ENCODE measurements at regions not wholly inside any gene's neighbourhood (a gene's known extent, or its start where the extent isn't known, plus 50 kb on each side); places are given as distances from the start of the nearest gene placed in this dataset.

DNA sequence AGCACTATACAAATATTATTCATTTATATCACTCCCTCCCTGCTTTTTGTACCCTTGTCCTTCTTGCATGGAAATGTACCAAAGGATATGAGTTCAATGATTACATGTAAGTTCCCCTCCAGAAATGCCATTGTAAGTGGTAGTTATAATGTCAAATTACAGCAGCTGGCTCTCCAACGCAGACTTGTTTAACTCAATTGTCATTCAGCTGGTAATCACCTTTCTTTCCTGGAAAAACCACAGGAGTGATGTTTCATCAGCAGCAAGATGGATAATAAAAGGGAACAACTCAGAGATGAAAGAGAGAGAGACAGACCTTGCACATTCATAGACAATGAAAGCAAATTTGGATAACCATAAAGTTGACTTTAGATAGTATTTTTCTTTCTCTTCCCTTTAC lies 578.6 kb upstream of the PBX1 start:
- Histone ChIP-seq H3K4me1 (ENCODE audit: control insufficient read depth in 2 of 3, insufficient read depth in 2 of 3, low read depth in 1 of 3, low read length in 3 of 3) (no peaks in the 10 kb centered on the region), H3K9me3 (ENCODE audit: control insufficient read depth in 2 of 3, insufficient read depth in 1 of 3, low read length in 3 of 3) (no peaks in the 10 kb centered on the region), H3K36me3 (ENCODE audit: control insufficient read depth in 2 of 3, insufficient read depth in 3 of 3, low read length in 3 of 3) (no peaks in the 10 kb centered on the region), H3K4me3 (ENCODE audit: low read length in 3 of 3) (no peak overlapping the region), H3K9ac (ENCODE audit: low read length in 3 of 3) (no peak overlapping the region), H3K27me3 (ENCODE audit: control insufficient read depth, insufficient read depth, low read length) (no peaks in the 10 kb centered on the region), H3K27ac (ENCODE audit: low read depth in 2 of 2, low read length in 2 of 2) (no peak overlapping the region)
- TF ChIP-seq, protein P1, sequence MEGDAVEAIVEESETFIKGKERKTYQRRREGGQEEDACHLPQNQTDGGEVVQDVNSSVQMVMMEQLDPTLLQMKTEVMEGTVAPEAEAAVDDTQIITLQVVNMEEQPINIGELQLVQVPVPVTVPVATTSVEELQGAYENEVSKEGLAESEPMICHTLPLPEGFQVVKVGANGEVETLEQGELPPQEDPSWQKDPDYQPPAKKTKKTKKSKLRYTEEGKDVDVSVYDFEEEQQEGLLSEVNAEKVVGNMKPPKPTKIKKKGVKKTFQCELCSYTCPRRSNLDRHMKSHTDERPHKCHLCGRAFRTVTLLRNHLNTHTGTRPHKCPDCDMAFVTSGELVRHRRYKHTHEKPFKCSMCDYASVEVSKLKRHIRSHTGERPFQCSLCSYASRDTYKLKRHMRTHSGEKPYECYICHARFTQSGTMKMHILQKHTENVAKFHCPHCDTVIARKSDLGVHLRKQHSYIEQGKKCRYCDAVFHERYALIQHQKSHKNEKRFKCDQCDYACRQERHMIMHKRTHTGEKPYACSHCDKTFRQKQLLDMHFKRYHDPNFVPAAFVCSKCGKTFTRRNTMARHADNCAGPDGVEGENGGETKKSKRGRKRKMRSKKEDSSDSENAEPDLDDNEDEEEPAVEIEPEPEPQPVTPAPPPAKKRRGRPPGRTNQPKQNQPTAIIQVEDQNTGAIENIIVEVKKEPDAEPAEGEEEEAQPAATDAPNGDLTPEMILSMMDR (IDR thresholded peaks at IDR 0.05; ENCODE audit: borderline replicate concordance, extremely low read depth, insufficient read depth) = no peak
- no peak for DNase-seq
- FAIRE-seq = no peak
- intact Hi-C loops (cut with DNase I) = no loop called here

DNA sequence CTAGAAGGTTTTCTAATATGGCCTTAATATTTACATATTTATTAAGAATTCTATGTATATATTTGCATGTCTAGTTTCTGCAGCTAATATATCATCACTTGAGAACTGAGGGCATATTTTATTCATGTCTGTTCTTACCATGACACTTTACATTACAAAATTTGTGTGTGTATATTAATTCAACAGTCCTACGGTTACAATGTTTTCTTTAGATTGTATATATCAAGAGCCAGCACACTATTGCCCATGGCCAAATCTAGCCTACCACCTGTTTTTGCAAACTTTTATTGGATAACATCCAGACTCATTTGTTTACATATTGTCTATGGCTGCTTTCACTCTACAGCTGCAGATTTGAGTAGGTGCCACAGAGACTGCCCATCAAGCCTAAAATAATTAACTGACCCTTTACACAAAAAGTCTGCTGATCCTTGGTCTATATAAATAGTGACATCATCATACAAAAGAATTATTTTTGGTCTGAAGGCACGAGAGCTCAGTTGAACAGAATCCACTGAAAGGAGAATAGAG lies 577.4 kb upstream of the PBX1 start:
- intact Hi-C loops (cut with DNase I) = no loop called here
- FAIRE-seq = no peak
- no peak for DNase-seq

DNA sequence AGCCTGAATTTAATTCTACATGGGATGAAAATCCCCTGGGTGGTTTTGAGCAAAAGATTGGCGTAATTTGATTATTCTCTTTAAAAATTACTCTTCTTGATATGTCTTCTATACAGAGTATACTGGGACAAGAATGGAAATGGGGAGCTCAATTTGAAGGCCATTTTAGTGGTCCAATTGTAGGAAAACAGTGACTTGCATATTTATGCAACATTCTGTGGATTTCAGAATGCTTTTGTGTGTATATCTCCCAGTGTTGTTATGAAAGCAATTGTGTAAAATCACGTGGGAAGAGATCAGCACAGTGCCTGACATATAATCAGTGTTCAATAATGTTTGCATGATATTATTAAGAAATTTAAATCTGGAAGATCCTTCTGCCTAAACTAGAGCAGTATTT lies 575.9 kb upstream of the PBX1 start:
- H3K36me3 ChIP-seq (ENCODE audit: control insufficient read depth in 2 of 3, insufficient read depth in 3 of 3, low read length in 3 of 3) = no peaks in the 10 kb centered on the region
- FAIRE-seq = no peak
- H3K4me1 ChIP-seq (ENCODE audit: control insufficient read depth in 2 of 3, insufficient read depth in 2 of 3, low read depth in 1 of 3, low read length in 3 of 3) = no peaks in the 10 kb centered on the region
- no peak for DNase-seq
- H3K4me3 ChIP-seq (ENCODE audit: low read length in 3 of 3) = no peak overlapping the region
- intact Hi-C loops (cut with DNase I) = no loop called here
- H3K9me3 ChIP-seq (ENCODE audit: control insufficient read depth in 2 of 3, insufficient read depth in 1 of 3, low read length in 3 of 3) = no peaks in the 10 kb centered on the region
- H3K27ac ChIP-seq (ENCODE audit: low read depth in 2 of 2, low read length in 2 of 2) = no peak overlapping the region
- no peak overlapping the region for H3K9ac ChIP-seq (ENCODE audit: low read length in 3 of 3)
- TF ChIP-seq, protein P1 (IDR thresholded peaks at IDR 0.05; ENCODE audit: borderline replicate concordance, extremely low read depth, insufficient read depth) = no peak
- H3K27me3 ChIP-seq (ENCODE audit: control insufficient read depth, insufficient read depth, low read length) = no peaks in the 10 kb centered on the region

More for the DNA sequence above, 577.4 kb upstream of the PBX1 start:
- Histone ChIP-seq H3K27me3 (ENCODE audit: control insufficient read depth, insufficient read depth, low read length) (no peaks in the 10 kb centered on the region), H3K4me1 (ENCODE audit: control insufficient read depth in 2 of 3, insufficient read depth in 2 of 3, low read depth in 1 of 3, low read length in 3 of 3) (no peaks in the 10 kb centered on the region), H3K9ac (ENCODE audit: low read length in 3 of 3) (no peak overlapping the region), H3K27ac (ENCODE audit: low read depth in 2 of 2, low read length in 2 of 2) (no peak overlapping the region), H3K9me3 (ENCODE audit: control insufficient read depth in 2 of 3, insufficient read depth in 1 of 3, low read length in 3 of 3) (no peaks in the 10 kb centered on the region), H3K4me3 (ENCODE audit: low read length in 3 of 3) (no peak overlapping the region), H3K36me3 (ENCODE audit: control insufficient read depth in 2 of 3, insufficient read depth in 3 of 3, low read length in 3 of 3) (no peaks in the 10 kb centered on the region)
- TF ChIP-seq, protein P1 (IDR thresholded peaks at IDR 0.05; ENCODE audit: borderline replicate concordance, extremely low read depth, insufficient read depth) = no peak

DNA sequence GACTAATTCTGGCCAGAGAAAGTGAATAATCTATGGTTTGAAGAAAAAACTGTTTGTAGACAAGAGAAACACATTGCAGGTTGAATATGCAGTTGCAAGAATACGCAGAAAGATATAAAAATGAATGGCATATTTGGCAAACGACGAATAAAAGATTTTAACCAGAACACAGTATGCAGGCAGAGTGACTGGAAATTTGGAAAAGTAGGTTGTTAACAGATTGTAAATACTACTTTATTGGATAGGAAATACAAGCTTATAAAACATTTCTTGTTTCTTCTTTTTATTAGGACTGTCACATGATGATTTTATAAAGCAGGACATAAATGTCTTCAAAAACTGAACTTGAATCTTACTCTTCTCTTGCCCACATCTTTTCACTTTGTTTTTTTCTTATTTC lies 573.3 kb upstream of the PBX1 start:
- H3K9me3 ChIP-seq (ENCODE audit: control insufficient read depth in 2 of 3, insufficient read depth in 1 of 3, low read length in 3 of 3) = no peaks in the 10 kb centered on the region
- no peaks in the 10 kb centered on the region for H3K36me3 ChIP-seq (ENCODE audit: control insufficient read depth in 2 of 3, insufficient read depth in 3 of 3, low read length in 3 of 3)
- H3K27ac ChIP-seq (ENCODE audit: low read depth in 2 of 2, low read length in 2 of 2) = no peak overlapping the region
- H3K27me3 ChIP-seq (ENCODE audit: control insufficient read depth, insufficient read depth, low read length) = no peaks in the 10 kb centered on the region
- DNase-seq (no peak), FAIRE-seq (no peak)
- TF ChIP-seq, protein P1 (IDR thresholded peaks at IDR 0.05; ENCODE audit: borderline replicate concordance, extremely low read depth, insufficient read depth) = no peak
- H3K9ac ChIP-seq (ENCODE audit: low read length in 3 of 3) = no peak overlapping the region
- no peaks in the 10 kb centered on the region for H3K4me1 ChIP-seq (ENCODE audit: control insufficient read depth in 2 of 3, insufficient read depth in 2 of 3, low read depth in 1 of 3, low read length in 3 of 3)
- no peak overlapping the region for H3K4me3 ChIP-seq (ENCODE audit: low read length in 3 of 3)
- intact Hi-C loops (cut with DNase I) = no loop called here

All from kidney (tissue), 13 donors.